HG03354 (cell line): ENCODE measurements at regions not wholly inside any gene's neighbourhood (a gene's known extent, or its start where the extent isn't known, plus 50 kb on each side); places are given as distances from the start of the nearest gene placed in this dataset.

Experiments used
- ATAC-seq: cut with Tn5 transposase; IDR thresholded peaks from one replicate; pipeline ENCODE4 v1.9.1; 2021; ENCODE audit warnings: mild to moderate bottlenecking; ENCODE audit not compliant: unreplicated experiment, poor library complexity, severe bottlenecking

DNA sequence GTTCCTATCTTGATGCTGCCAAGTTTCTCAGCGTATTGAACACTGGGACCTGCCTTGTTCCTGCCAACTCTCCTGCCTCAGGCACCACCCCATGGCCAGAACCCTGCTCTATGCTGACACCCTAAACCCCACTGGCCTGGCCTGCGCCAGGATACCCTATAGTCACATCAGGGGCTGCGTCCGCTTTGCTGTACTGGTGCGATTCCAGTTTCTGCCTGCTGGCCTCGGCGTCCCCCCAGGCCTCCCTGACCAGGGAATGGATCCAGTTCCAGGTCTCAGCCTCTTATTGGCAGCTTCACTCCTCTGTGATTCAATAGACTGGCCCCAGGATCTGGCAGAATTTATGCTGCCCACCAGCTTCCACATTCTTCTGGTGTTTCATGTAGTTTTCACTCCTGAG, 55.0 kb downstream of the GPR6 start:
- ATAC-seq, result no peak

GRCh38 chr6:110033749-110034666, 55.9 kb downstream of the GPR6 start:
- no peak for ATAC-seq

- ATAC-seq, result no peak
Observed at GRCh38 chr6:110034667-110035036, 56.5 kb downstream of the GPR6 start.

GRCh38 chr6:110035321-110035720, 57.2 kb downstream of the GPR6 start:
- no peak for ATAC-seq

DNA sequence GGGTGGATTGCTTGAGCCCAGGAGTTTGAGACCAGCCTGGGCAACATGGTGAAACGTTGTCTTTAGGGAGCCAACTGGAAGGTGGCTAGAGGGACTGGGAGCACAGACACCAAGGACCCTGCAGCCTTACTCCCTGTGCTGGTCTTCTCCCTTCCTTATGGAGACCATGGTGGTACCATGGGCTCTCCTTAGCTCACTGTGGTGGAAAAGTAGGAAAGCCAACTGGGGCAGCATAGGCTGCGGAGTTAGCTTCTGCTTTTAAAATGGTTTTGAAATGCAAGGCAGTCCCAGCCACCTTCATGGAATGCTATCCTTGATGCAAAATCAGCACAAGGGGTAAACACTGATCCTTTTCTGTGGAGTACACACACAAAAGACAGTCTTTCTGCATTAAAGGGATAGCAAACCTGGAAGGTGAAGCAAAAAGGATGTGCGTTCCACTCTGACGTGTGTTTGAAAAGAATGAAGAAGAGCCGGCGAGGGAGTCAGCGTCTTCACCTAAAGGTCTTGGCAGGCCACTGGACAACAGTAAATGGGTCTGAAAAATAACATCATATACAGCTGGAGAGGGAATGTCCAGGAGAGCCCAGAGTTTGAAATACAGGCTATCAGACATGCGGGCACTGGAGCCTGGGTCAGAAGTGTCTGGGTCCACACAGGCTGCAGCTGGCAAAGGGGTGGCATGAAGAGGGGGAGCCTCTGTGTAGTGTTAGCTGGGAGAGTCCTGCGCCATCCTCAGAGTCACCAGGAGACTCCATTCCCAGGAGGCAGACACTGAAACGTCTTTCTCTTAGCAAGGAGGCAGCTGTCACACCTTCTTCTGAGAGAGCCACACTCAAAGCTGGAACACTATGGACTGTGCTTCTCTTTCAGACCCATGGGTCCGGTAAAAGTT, 58.5 kb downstream of the GPR6 start:
- no peak for ATAC-seq

GRCh38 chr6:110037726-110038295, 59.7 kb downstream of the GPR6 start:
- ATAC-seq, result no peak

DNA sequence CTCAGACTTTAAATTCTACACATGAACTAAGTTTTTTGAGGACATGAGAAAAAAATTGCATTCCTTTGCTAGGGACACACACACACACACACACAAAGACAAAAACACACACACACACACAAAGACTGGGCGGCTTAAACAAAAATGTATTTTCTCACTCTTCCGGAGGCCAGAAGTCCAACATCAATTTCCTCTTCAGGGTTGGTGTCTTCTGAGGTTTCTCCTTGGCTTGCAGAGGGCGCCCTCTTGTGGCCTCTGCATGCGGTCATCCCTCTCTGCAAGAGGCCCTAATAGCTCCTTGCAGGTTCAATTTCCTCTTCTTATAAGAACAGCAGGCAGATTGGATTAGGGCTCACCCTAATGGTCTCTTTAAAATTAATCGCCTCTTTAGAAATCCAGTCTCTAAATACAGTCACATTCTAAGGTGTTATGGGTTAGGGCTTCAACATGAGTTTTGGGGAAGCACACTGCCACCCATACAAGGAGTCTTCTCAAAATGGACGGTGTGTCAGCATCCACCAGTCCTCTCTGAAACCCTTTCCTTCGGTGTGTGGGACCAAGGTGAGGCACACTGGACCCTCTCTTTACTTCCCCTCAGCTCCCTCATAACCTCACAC, 61.4 kb downstream of the GPR6 start:
- peak; percentile 88 for ATAC-seq

- ATAC-seq, result peak; percentile 54
Observed at GRCh38 chr6:110039981-110040383, 61.9 kb downstream of the GPR6 start.

DNA sequence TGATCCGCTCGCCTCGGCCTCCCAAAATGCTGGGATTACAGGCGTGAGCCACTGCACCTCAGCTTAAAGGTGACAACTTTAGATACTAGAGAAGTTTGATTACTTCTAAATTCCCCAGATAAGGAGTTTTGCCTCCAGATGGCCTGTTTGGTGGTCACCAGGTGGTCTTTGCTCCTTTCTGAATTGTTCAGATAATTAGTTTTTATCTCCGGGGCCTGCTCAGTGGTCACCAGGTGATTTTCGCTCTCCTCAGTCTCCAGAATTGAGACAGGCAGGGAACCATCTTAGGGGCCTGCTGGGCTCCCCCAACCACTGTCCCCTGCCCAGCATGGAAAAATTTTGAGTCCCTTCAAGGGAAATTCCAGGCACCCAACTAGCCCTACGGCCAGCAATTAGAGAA, 62.6 kb downstream of the GPR6 start:
- ATAC-seq, result no peak

DNA sequence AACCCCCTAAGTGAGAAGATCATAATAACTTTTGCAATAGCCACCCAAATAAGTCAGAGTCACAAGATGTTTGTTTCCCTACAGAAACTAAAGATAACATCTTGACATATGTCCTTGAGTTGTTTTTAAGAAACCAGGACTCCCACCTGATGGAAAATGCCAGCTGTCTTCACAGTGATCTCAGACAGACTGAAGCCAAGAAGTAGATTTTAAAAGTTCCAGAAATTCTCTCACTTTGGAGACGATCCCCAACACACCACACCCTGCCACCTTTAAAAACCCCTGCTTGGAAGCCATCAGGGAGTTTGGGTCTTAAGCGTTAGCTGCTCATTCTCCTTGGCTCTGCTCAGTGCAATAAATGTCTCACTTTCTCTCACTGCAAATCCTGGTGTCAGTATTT, 63.0 kb downstream of the GPR6 start:
- no peak for ATAC-seq

- no peak for ATAC-seq
Observed at GRCh38 chr6:110041830-110042229, 63.7 kb downstream of the GPR6 start.

DNA sequence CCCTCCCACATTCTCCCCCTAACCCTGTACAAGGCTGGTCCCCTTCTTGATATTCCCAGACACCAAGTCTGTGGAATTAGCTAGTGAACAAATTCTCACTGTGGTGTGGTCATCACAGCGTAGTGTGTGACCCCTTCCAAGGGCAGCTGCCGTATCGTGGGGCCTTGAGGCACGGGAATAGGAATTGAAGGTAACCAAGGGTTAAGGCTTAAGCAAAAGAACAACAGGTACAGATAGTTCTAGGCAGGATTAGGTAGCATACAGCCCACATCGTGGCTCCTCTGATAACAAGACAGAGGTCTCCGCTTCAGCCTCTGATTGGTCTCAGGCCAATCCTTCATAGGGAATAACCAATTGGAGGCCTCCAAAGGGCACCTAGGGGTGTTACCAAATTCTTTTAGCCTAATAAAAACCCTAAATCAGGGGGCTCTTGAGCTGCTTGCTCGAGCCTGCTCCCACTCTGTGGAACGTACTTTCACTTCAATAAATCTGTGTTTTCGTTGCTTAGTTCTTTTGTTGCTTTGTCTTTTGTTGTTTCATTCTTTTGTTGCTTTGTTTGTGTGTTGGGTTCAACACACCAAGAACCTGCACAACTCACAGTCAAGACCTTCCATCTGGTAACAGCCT, 64.7 kb downstream of the GPR6 start:
- ATAC-seq, result no peak

- ATAC-seq, result no peak
Observed at GRCh38 chr6:110043366-110043994, 65.4 kb downstream of the GPR6 start.

GRCh38 chr6:110044096-110044495, 66.0 kb downstream of the GPR6 start:
- ATAC-seq, result no peak

DNA sequence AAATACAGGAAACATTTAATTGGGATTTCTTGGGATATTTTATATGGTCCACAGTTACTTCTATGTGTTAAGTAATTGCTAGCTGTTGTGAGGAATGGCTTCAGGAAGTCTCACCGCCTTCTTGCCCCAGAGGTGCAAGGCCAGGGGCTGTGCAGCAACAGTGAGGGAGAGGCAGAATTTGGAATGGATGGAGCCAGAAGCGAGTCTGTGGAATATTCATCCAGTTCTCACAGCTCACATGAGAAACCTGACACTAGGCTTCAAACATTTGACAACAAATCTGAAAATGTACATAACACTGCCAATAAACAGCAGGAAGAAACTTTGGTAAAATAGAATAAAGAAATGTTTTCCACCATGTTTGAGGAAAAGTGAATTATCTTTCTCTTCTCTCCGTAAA, 66.5 kb downstream of the GPR6 start:
- ATAC-seq, result no peak

DNA sequence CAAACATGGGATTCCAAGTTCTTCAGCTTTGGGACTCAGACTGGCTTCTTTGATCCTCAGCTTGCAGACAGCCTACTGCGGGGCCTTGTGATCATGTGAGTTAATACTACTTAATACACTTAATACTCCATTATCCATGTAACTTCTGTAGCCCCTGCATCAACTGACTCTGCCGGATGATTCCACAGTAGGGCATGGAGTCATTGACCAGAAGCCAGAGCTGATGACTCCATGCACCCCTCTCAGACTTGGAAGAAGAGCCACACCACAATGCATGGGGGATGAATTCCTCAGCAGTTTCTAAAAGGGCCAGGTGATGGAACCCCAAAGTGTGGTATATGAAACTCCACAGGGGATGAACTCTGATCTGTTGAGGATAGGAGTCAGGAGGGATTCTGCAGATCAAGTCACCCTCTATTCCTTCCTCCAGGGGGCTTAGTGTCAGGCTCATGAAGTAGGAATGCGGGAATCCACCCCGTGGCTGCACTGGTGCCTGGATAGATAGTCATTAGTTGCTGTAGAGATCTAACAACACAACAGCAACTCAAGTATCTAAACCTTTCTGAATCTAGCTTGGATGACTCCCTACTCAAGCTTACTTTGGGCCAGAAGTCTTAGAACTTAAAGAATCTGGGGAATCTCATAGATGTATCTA, 70.2 kb downstream of the GPR6 start:
- ATAC-seq, result no peak

DNA sequence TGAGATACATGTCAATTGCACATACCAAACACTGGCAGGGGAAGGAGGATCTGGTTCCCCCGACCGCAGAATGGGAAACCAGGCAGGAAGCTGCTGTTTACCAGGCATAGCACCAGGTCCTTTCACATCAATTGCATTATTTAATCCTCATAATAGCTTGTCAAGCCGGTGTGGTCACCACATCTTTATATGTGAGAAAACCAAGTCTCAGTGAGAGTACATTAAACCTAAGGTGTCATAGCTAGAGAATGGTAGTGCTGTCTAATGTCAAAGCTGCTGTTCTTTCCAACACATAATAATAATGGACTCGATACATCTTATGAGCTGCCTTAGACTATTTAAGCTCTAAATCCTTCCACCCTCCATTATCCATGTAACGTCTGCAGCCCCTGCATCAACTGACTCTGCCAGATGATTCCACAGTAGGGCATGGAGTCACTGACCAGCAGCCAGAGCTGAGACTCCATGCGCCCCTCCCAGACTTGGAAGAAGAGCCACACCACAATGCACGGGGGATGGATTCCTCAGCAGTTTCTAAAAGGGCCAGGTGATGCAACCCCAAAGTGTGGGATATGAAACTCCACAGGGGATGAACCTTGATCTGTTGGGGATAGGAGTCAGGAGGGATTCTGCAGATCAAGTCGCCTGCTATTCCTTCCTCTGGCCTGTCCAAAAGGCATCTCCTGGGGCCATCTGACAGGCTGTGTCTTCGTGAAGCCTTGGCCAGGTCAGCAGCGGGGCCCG, 71.8 kb downstream of the GPR6 start:
- no peak for ATAC-seq
